SIG-M5 (cell line): ENCODE measurements at regions not wholly inside any gene's neighbourhood (a gene's known extent, or its start where the extent isn't known, plus 50 kb on each side); places are given as distances from the start of the nearest gene placed in this dataset.

ENCODE experiments used
- DNase-seq: peaks from one replicate; lab custom pipeline; 2025; lab: John Stamatoyannopoulos, UW

GRCh38 chr13:72244788-72245187 is 377.8 kb upstream of the DACH1 start:
- DNase-seq: no peak

DNA sequence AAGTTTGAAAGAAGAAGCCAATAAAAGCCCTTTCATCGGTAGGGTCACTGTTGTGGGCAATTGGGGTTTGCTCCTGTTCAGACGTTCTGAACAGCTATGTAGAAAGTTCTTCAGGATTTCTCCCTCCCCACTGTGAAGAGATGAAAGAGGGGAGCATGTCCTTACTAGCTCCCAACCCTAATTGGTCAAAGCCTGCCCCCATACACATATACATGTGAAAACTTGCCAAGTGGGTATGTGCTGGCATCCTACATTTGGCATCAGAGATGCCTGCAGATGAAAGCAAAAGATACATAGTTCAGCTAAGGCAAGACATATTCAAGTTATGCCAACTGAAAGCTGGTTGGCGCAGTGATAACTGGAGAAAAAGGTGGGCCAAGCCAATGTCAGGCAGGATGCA is 363.1 kb upstream of the DACH1 start:
- DNase-seq: no peak

GRCh38 chr13:72229067-72229466 is 362.1 kb upstream of the DACH1 start:
- no peak for DNase-seq

DNA sequence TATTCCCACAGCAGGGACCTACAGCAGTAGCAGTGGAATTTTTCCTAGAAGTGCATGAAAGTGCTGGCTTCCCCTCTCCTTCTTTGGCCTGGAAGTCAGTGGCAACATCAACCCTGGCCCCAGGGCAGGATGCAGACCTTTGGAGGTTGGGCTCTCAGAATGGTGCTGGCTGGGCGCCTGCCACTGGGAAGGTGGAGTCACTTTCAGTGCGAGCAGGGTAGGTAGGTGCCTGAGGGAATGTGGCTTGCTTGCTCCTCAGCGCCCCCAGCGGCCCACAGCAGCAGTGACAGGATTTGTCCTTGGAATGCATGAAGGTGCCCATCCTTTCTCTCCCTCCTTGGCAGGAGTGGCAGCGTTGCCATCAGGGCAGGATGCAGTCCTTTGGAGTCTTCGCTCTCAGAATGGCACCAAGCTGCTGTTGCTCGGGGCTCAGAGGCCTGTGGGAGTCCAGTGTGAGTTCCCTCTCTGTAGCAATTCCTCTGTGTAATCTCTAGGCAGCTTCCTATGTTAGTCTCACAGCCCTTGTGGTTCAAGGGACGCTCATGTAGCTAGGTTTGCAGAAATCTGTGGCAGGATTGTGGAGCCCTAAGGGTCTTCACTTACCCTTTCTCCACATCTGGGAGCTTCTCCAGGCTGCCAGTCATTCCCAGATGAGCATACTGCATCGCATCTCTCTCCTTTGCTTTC is 354.4 kb upstream of the DACH1 start:
- DNase-seq: no peak

- DNase-seq: no peak
Observed at GRCh38 chr13:72218966-72219365, 352.0 kb upstream of the DACH1 start.

- no peak for DNase-seq
Observed at GRCh38 chr13:72217142-72217541, 350.1 kb upstream of the DACH1 start.

GRCh38 chr13:72208112-72208645 is 341.2 kb upstream of the DACH1 start:
- DNase-seq: no peak

- DNase-seq: no peak
Observed at GRCh38 chr13:72205773-72206172, 338.8 kb upstream of the DACH1 start.

- DNase-seq: no peak
Observed at GRCh38 chr13:72204291-72204690, 337.3 kb upstream of the DACH1 start.

DNA sequence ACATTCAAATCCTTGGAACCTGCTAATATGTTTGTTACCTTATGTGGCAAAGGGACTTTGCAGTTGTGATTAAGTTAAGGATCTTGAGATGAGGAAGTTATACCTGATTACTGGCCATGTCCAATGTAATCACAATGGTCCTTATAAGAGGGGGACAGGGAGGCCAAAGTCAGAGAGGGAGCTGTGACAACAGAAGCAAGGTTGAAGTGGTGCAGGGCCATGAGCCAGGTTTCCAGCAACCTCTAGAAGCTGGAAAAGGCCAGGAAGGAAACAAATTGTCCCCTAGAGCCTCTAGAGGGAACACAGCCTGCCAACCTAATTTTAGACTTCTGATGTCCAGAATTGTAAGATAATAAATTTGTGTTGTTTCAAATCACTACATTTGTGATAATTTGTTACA is 334.7 kb upstream of the DACH1 start:
- no peak for DNase-seq

DNA sequence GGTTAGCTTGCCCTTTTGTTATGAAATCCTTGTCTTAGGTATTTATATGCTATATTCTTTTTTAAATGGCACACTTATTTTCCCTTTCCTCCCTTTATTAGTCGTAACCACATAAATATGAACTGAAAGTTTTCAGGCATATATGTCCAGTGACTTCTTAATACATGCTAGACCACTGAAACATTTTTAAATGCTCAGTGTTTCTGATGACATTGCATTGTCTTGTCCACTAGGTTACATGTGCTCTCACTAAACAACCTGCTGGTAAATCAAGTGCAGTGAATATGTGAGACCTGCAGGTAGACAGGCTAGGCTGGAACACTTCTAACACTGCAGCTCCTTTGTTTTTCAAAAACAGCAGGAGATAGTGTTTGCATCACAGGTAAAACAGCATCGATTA is 332.6 kb upstream of the DACH1 start:
- no peak for DNase-seq

DNA sequence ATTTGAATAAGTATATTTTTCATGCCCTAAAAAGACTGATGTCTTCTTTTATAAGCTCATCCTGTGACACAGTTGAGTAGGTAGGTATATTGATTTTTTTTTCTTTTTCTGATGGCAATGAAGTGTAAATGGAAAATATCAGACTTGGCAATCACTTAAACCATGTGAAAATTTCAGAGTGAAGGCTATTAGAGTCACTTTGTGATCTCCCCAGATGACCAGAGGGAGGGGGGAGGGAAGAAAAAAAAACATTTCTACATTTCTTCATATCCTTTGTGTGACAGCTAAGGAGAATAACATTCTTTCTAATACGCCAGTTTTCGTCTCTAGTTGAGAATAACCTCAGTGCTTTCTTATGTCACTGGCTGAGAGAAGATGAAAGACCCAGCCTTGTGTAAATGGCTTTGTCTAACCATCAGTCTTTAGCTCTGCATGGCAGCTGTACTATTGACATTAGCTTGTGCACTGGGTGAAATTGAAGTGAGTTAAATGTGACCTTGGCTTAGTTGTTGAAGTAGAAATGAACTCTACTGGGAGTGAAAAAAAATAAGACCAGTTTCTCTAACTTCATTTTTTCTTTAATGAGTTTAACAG is 332.1 kb upstream of the DACH1 start:
- DNase-seq: no peak

DNA sequence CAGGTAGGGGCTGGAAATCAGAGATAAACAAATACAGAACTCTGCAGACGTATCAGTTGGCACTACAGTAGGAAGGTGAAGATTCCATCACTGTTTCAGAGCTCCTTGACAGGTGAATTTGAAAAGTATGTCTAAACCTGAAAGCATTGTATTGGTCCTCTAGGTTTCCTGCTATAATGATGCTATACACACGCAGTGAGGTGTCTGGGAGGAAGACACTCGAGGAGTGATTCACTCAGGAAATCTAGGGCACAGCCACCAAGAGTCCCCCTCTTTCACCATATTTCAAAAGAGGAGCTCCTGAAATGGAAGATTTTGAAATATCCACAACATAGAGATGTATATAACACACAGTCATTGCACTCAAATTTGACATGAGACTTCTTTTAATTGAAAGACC is 331.0 kb upstream of the DACH1 start:
- DNase-seq: no peak

DNA sequence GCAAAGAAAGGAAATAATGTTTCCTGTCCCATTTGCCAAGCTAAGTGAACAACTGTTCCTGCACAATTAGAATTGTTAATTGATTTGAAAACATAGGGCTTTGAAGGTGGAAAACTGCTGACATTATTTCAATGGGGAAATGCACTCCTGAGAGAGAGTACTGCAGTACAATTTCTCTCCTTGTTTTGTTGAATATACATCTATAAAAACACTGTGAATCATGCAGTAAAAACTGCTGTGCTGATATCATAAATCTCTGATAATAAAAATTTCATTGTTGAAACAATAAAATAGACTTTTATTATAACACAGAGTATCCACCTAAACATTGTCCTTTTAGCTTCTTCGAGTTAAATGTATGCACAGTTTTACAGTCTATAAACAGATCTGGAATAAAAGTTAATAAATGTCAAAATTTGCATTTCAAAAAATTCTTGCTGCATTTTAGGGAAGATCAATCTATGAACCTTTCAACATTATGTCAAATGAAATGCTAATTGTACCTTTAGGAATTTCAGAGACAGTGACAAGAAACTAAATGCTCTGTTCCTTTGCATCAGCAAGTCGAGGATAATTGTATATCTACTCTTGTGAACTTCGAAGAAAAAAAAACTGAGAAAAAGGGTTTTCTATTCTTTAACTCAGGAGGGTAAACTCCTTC is 328.2 kb upstream of the DACH1 start:
- no peak for DNase-seq

GRCh38 chr13:72194523-72194922 is 327.5 kb upstream of the DACH1 start:
- DNase-seq: no peak

- no peak for DNase-seq
Observed at GRCh38 chr13:72186730-72187422, 319.9 kb upstream of the DACH1 start.

DNA sequence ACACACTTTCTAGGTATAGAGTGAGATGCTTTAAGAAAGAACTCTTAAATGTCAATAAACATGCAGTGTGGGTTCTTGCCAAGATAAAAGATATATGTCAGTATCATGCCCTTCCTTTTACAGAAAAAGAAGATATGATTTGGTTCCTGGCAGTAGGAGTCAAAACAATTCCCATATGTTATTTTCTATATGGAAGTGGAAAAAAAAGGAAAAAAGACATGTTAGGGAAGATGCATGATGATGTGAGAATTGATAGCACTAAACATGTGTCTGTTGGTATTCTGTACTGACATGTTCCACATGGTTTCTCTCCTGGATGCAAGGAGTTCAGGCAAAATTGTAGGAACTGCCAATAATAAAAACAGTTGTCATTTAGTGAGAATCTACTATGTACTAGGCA is 318.8 kb upstream of the DACH1 start:
- no peak for DNase-seq

DNA sequence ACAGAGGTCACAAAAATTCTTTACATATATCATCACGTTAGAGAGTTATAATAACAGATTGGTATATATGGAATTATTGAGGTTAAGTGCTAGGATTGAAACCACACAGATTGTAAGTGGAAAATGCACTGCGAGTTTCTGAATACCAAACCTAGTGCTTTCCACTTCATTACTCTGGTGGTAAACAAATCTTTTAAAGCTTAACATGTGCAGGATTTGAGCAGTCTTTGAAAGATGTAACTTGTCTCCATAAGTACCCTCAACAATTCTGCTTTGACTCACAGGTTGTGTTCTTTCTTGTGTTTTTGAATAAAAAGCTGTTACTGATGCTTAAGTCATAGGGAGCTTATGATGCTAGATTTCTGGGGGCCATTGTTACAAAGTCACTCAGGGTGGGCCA is 314.7 kb upstream of the DACH1 start:
- DNase-seq: no peak

DNA sequence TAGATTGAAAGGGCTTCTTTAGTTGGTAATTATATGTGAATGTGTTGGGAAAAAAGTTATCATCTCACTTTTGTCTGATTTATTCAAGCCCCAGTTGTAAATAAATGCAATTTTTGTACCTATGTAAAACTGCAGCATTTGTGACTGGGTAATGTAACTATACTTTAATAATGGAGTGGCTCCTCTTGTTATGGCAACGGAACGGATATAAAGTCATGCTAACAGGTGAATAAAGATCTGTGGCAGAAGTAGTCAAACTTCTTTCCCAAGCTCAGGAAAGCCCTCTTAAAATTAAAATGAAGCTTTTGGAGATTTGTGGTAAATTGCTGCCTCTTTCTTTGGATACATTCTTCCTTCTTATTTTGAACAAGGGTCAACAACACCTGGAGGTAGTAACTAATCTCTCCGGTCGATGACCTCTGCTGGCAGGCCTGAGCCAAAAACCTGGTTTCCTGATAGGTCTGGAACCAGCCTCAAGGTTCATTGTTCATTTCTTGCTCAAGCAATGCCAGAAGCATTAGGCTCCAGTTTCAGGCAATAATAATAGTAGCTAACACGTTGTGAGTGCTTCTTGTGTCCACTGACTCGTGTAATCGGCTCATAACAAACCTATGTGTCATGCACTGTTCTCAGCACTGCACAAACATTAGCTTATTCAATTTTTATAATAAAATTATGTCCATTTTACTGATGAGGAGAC is 313.4 kb upstream of the DACH1 start:
- no peak for DNase-seq

GRCh38 chr13:72174549-72174948 is 307.5 kb upstream of the DACH1 start:
- DNase-seq: no peak

- DNase-seq: no peak
Observed at GRCh38 chr13:72170571-72170970, 303.6 kb upstream of the DACH1 start.
